Keratinocyte (primary cell): ENCODE measurements at regions not wholly inside any gene's neighbourhood (a gene's known extent, or its start where the extent isn't known, plus 50 kb on each side); places are given as distances from the start of the nearest gene placed in this dataset.

ENCODE experiments used
- DNase-seq: peaks from one replicate; pipeline ENCODE4 v3.0.0-alpha.2; 2011; ENCODE audit warnings: low read depth, missing footprints, low spot score
- FAIRE-seq: peaks from 2 replicates; lab custom pipeline; 2011; peaks lifted over from hg19 to GRCh38; lab: Jason Lieb, UNC
- H2AFZ ChIP-seq: 2 replicates; pipeline ENCODE4 v1.6.0; 2012; ENCODE audit warnings: low read length, control low read depth, inconsistent platforms; ENCODE audit not compliant: control insufficient read depth
- H3K27ac ChIP-seq: 2 replicates; pipeline ENCODE4 v1.5.1; 2011; ENCODE audit warnings: low read length; ENCODE audit not compliant: control insufficient read depth, insufficient read depth
- H3K27me3 ChIP-seq: 3 replicates; pipeline ENCODE4 v1.6.0; 2011; ENCODE audit warnings: low read length; ENCODE audit not compliant: control insufficient read depth, insufficient read depth; ENCODE audit errors: extremely low read depth
- H3K36me3 ChIP-seq, 2 experiments: 2 replicates in 1 of 2; 3 replicates in 1 of 2; pipeline ENCODE4 v1.5.1; 2011; ENCODE audit warnings: low read length in 2 of 2, mild to moderate bottlenecking in 1 of 2; ENCODE audit not compliant: control insufficient read depth in 2 of 2, insufficient read depth in 2 of 2; ENCODE audit errors: extremely low read depth in 1 of 2
- H3K4me1 ChIP-seq: 3 replicates; pipeline ENCODE4 v1.5.1; 2011; ENCODE audit warnings: low read length; ENCODE audit not compliant: control insufficient read depth, insufficient read depth; ENCODE audit errors: extremely low read depth
- H3K4me2 ChIP-seq: 3 replicates; pipeline ENCODE4 v1.6.0; 2011; ENCODE audit warnings: low read depth, low read length; ENCODE audit not compliant: control insufficient read depth, insufficient read depth; ENCODE audit errors: extremely low read depth
- H3K4me3 ChIP-seq, 3 experiments: fragments of 200-600 bp in 1 of 3; sonication (generic) in 1 of 3; 2 replicates in 2 of 3; 3 replicates in 1 of 3; pipeline ENCODE4 v1.5.1; 2011 to 2016; ENCODE audit warnings: low read length in 3 of 3, mild to moderate bottlenecking in 3 of 3, control low read depth in 2 of 3, inconsistent platforms in 1 of 3, low read depth in 1 of 3, mixed read lengths in 1 of 3, mixed run types in 1 of 3, moderate library complexity in 1 of 3; ENCODE audit not compliant: control insufficient read depth in 2 of 3, insufficient read depth in 2 of 3; ENCODE audit errors: extremely low read depth in 1 of 3
- H3K79me2 ChIP-seq: 2 replicates; pipeline ENCODE4 v1.6.0; 2012; ENCODE audit warnings: low read length; ENCODE audit not compliant: control insufficient read depth, insufficient read depth
- H3K9ac ChIP-seq: 3 replicates; pipeline ENCODE4 v1.6.0; 2011; ENCODE audit warnings: low read length; ENCODE audit not compliant: control insufficient read depth, insufficient read depth; ENCODE audit errors: extremely low read depth
- H3K9me1 ChIP-seq: 3 replicates; pipeline ENCODE4 v1.6.0; 2011; ENCODE audit warnings: low read length; ENCODE audit not compliant: control insufficient read depth, insufficient read depth; ENCODE audit errors: extremely low read depth
- H3K9me3 ChIP-seq: 2 replicates; pipeline ENCODE4 v1.5.1; 2012; ENCODE audit warnings: low read depth, low read length; ENCODE audit not compliant: control insufficient read depth
- H4K20me1 ChIP-seq: 3 replicates; pipeline ENCODE4 v1.6.0; 2011; ENCODE audit warnings: low read length; ENCODE audit not compliant: control insufficient read depth, insufficient read depth; ENCODE audit errors: extremely low read depth
- EZH2 ChIP-seq: IDR thresholded peaks from one replicate; pipeline ENCODE4 v1.6.1; 2012; ENCODE audit warnings: inconsistent platforms, mild to moderate bottlenecking, low read length, moderate library complexity
- dilution Hi-C: fragments of 300-500 bp; cut with MboI; formaldehyde crosslinking; loops from one replicate; pipeline ENCODE4 v1.7.0; 2020; ENCODE audit warnings: low sequenced_read_pairs; ENCODE audit not compliant: extremely low pct_ligation_motif_present
- TF ChIP-seq, protein P1 (sequence below), 3 experiments: IDR thresholded peaks in 1 of 3; conservative IDR thresholded peaks in 1 of 3; optimal IDR thresholded peaks in 1 of 3; 2 replicates in 2 of 3; 3 replicates in 1 of 3; pipeline versions ENCODE3 to v1.5.1; 2011; ENCODE audit warnings: low read length in 3 of 3, mild to moderate bottlenecking in 3 of 3, moderate library complexity in 2 of 3, control low read depth in 1 of 3, inconsistent platforms in 1 of 3; ENCODE audit not compliant: insufficient read depth in 2 of 3; ENCODE audit errors: extremely low read depth in 1 of 3

DNA sequence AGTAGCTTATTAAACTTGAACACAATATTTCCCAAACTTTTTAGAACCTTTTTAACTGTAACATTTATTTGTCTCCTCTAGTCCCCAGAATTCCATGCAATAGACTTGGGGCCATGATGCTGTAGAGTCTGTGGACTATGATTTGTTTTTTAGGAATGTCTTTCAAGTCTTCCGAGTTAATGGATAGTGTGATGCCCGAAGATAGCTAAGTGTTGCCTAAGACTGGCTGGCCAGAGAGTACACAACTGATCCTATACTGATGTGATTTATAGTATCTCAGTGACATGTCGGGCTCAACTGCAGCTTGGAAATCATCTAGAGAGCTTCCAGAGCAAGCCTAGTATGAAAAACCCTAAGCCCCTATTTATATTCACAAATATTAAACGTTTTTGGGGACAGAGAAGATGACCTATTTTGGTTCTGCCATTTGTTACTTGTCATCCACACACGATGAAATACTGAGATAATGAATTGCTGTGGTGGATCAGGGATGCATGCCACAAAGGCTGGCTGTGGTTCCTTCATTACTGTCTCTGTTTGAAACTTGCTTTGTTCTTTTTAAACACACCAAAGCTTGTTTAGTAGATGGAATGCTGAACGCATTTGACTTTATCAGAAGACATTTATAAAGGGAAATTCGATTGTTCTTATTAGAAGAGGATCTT lies 507.4 kb downstream of the TAFA4 start:
- H3K4me2 ChIP-seq: no peak overlapping the region
- H3K9ac ChIP-seq: no peak overlapping the region
- TF ChIP-seq, protein P1, sequence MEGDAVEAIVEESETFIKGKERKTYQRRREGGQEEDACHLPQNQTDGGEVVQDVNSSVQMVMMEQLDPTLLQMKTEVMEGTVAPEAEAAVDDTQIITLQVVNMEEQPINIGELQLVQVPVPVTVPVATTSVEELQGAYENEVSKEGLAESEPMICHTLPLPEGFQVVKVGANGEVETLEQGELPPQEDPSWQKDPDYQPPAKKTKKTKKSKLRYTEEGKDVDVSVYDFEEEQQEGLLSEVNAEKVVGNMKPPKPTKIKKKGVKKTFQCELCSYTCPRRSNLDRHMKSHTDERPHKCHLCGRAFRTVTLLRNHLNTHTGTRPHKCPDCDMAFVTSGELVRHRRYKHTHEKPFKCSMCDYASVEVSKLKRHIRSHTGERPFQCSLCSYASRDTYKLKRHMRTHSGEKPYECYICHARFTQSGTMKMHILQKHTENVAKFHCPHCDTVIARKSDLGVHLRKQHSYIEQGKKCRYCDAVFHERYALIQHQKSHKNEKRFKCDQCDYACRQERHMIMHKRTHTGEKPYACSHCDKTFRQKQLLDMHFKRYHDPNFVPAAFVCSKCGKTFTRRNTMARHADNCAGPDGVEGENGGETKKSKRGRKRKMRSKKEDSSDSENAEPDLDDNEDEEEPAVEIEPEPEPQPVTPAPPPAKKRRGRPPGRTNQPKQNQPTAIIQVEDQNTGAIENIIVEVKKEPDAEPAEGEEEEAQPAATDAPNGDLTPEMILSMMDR (optimal IDR thresholded peaks at IDR 0.05 in 1 of 3, IDR thresholded peaks at IDR 0.05 in 1 of 3, conservative IDR thresholded peaks at IDR 0.05 in 1 of 3; ENCODE audit: extremely low read depth in 1 of 3, insufficient read depth in 2 of 3, low read length in 3 of 3): no peak
- no peak for TF ChIP-seq EZH2
- no peak overlapping the region for H3K4me3 ChIP-seq
- no peaks in the 10 kb centered on the region for H3K36me3 ChIP-seq
- dilution Hi-C loops: no loop called here
- H4K20me1 ChIP-seq: no peaks in the 10 kb centered on the region
- no peaks in the 10 kb centered on the region for H3K9me3 ChIP-seq
- H3K27me3 ChIP-seq: no peaks in the 10 kb centered on the region
- no peak overlapping the region for H3K27ac ChIP-seq
- H3K79me2 ChIP-seq: no peaks in the 10 kb centered on the region
- H3K9me1 ChIP-seq: no peaks in the 10 kb centered on the region
- no peaks in the 10 kb centered on the region for H3K4me1 ChIP-seq
- no peak for FAIRE-seq
- no peak overlapping the region for H2AFZ ChIP-seq
- DNase-seq: no peak

DNA sequence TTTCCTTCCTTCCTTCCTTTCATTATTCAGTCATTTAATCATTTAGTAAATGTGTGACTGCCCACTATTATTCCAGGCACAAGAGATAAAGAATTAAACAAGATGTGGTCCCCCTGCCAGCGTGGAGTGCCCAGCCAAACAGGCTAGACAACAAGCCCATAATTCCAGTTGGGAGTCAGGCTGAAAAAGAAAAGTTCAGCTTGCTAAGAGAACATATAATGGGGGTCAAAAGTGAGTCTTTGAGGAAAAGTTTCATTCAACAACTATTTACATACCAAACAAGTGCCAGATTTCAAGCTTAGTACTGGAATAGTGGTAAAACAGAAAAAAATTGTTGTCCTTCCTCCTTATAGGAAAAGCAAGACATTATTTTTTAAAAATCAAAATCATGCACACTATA lies 523.7 kb downstream of the TAFA4 start:
- FAIRE-seq: no peak
- no peak for TF ChIP-seq EZH2
- TF ChIP-seq, protein P1 (optimal IDR thresholded peaks at IDR 0.05 in 1 of 3, IDR thresholded peaks at IDR 0.05 in 1 of 3, conservative IDR thresholded peaks at IDR 0.05 in 1 of 3; ENCODE audit: extremely low read depth in 1 of 3, insufficient read depth in 2 of 3, low read length in 3 of 3): no peak
- no peaks in the 10 kb centered on the region for H4K20me1 ChIP-seq
- no peaks in the 10 kb centered on the region for H3K27me3 ChIP-seq
- DNase-seq: no peak
- dilution Hi-C loops: no loop called here
- H3K79me2 ChIP-seq: no peaks in the 10 kb centered on the region
- no peaks in the 10 kb centered on the region for H3K36me3 ChIP-seq
- H3K4me2 ChIP-seq: no peak overlapping the region
- no peak overlapping the region for H3K4me3 ChIP-seq
- no peaks in the 10 kb centered on the region for H3K9me1 ChIP-seq
- no peak overlapping the region for H2AFZ ChIP-seq
- no peaks in the 10 kb centered on the region for H3K4me1 ChIP-seq
- no peak overlapping the region for H3K27ac ChIP-seq
- H3K9me3 ChIP-seq: no peaks in the 10 kb centered on the region
- no peak overlapping the region for H3K9ac ChIP-seq
